Prostate gland (tissue), 2 donors: ENCODE measurements at regions not wholly inside any gene's neighbourhood (a gene's known extent, or its start where the extent isn't known, plus 50 kb on each side); places are given as distances from the start of the nearest gene placed in this dataset.

Source experiments
- CTCF ChIP-seq, 4 experiments: fragments of 200-600 bp in 2 of 4; fragments of 450-650 bp in 2 of 4; sonication (generic) in 2 of 4; IDR thresholded peaks; 1 replicate in 3 of 4; 2 replicates in 1 of 4; pipeline ENCODE4 v1.5.1; 2016 to 2019; ENCODE audit warnings: antibody characterized with exemption in 4 of 4, mild to moderate bottlenecking in 2 of 4, moderate library complexity in 2 of 4
- POLR2A ChIP-seq: fragments of 450-650 bp; IDR thresholded peaks from one replicate; pipeline ENCODE4 v1.6.1; 2016; ENCODE audit warnings: antibody characterized with exemption, mild to moderate bottlenecking

GRCh38 chr5:61808091-61808490, 476.0 kb downstream of the ZSWIM6 start:
- TF ChIP-seq CTCF (IDR thresholded peaks at IDR 0.05) = no peak
- TF ChIP-seq POLR2A = no peak
